DND-41 (cell line): ENCODE measurements at regions not wholly inside any gene's neighbourhood (a gene's known extent, or its start where the extent isn't known, plus 50 kb on each side); places are given as distances from the start of the nearest gene placed in this dataset.

Experiments used
- ATAC-seq: fragments of 200-7000 bp; cut with Tn5 transposase; 3 replicates; pipeline ENCODE4 v1.9.1; 2021; ENCODE audit warnings: low read depth; ENCODE audit not compliant: insufficient read depth
- DNase-seq: peaks from one replicate; pipeline ENCODE4 v3.0.0-alpha.2; 2020
- H2AFZ ChIP-seq: 2 replicates; pipeline ENCODE4 v1.6.0; 2012; ENCODE audit warnings: low read depth, low read length
- H3K27ac ChIP-seq: 2 replicates; pipeline ENCODE4 v1.5.1; 2012; ENCODE audit warnings: low read length, inconsistent platforms
- H3K27me3 ChIP-seq: fragments of 200-600 bp; sonication (generic); 2 replicates; pipeline ENCODE4 v1.6.0; 2012; ENCODE audit warnings: low read length, mild to moderate bottlenecking, inconsistent platforms; ENCODE audit not compliant: insufficient read depth, poor library complexity
- H3K36me3 ChIP-seq: 2 replicates; pipeline ENCODE4 v1.5.1; 2012; ENCODE audit warnings: low read length, inconsistent platforms; ENCODE audit not compliant: insufficient read depth
- H3K4me1 ChIP-seq: 2 replicates; pipeline ENCODE4 v1.5.1; 2012; ENCODE audit warnings: mild to moderate bottlenecking, low read length; ENCODE audit not compliant: insufficient read depth
- H3K4me2 ChIP-seq: 2 replicates; pipeline ENCODE4 v1.6.0; 2012; ENCODE audit warnings: mild to moderate bottlenecking, moderate library complexity, low read length, inconsistent platforms; ENCODE audit not compliant: insufficient read depth
- H3K4me3 ChIP-seq, 2 experiments: fragments of 200-600 bp in 1 of 2; shearing (Covaris generic) in 1 of 2; 2 replicates each; pipeline ENCODE4 v1.5.1; 2012 to 2016; ENCODE audit warnings: inconsistent platforms in 2 of 2, low read length in 2 of 2, mild to moderate bottlenecking in 2 of 2, low read depth in 1 of 2, moderate library complexity in 1 of 2
- H3K79me2 ChIP-seq: 2 replicates; pipeline ENCODE4 v1.6.0; 2012; ENCODE audit warnings: low read length, inconsistent platforms; ENCODE audit not compliant: insufficient read depth
- H3K9ac ChIP-seq: 2 replicates; pipeline ENCODE4 v1.6.0; 2012; ENCODE audit warnings: low read depth, mild to moderate bottlenecking, inconsistent platforms, low read length, moderate library complexity
- H3K9me3 ChIP-seq: 2 replicates; pipeline ENCODE4 v1.5.1; 2012; ENCODE audit warnings: low read length, moderate library complexity, mild to moderate bottlenecking, inconsistent platforms; ENCODE audit not compliant: insufficient read depth, severe bottlenecking
- H4K20me1 ChIP-seq: 2 replicates; pipeline ENCODE4 v1.6.0; 2012; ENCODE audit warnings: low read length; ENCODE audit not compliant: insufficient read depth
- EZH2 ChIP-seq: IDR thresholded peaks from 3 replicates; pipeline ENCODE4 v1.6.1; 2012; ENCODE audit warnings: borderline replicate concordance, low read depth, mild to moderate bottlenecking, moderate library complexity, low read length, inconsistent platforms; ENCODE audit not compliant: severe bottlenecking
- TF ChIP-seq, protein P1 (sequence below): IDR thresholded peaks from 2 replicates; pipeline ENCODE4 v1.5.1; 2012; ENCODE audit warnings: borderline replicate concordance, low read length, moderate library complexity, mild to moderate bottlenecking; ENCODE audit not compliant: poor library complexity, severe bottlenecking; ENCODE audit errors: extremely low read depth

DNA sequence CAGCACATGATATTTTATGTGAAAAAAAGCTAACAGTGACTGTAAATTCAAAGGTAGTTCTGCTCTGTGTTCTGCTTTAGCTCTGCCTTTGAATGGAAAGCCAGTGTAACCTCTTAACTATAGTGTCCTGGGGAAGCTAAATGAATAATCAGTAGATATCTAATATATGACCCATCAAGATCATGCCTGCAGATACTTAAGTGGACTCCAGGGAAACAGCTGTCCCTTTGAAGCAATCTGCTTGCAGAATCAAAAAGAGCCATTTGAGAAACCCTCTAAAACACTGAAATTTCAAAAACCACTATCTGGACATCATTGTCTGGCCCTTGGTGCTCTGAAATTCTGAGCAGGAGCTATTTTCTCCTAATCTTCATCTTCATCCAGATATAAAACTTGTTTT lies 104.2 kb upstream of the ADGRL4 start:
- no peak for TF ChIP-seq EZH2
- TF ChIP-seq, protein P1, sequence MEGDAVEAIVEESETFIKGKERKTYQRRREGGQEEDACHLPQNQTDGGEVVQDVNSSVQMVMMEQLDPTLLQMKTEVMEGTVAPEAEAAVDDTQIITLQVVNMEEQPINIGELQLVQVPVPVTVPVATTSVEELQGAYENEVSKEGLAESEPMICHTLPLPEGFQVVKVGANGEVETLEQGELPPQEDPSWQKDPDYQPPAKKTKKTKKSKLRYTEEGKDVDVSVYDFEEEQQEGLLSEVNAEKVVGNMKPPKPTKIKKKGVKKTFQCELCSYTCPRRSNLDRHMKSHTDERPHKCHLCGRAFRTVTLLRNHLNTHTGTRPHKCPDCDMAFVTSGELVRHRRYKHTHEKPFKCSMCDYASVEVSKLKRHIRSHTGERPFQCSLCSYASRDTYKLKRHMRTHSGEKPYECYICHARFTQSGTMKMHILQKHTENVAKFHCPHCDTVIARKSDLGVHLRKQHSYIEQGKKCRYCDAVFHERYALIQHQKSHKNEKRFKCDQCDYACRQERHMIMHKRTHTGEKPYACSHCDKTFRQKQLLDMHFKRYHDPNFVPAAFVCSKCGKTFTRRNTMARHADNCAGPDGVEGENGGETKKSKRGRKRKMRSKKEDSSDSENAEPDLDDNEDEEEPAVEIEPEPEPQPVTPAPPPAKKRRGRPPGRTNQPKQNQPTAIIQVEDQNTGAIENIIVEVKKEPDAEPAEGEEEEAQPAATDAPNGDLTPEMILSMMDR, result no peak
- DNase-seq (no peak), ATAC-seq (no peak)
- Histone ChIP-seq H4K20me1 (no peaks in the 10 kb centered on the region), H3K4me3 (no peak overlapping the region), H3K9ac (no peak overlapping the region), H3K27me3 (no peaks in the 10 kb centered on the region), H3K27ac (no peak overlapping the region), H3K4me2 (no peak overlapping the region), H3K9me3 (no peaks in the 10 kb centered on the region), H3K79me2 (no peaks in the 10 kb centered on the region), H2AFZ (no peak overlapping the region), H3K4me1 (no peaks in the 10 kb centered on the region), H3K36me3 (no peaks in the 10 kb centered on the region)

DNA sequence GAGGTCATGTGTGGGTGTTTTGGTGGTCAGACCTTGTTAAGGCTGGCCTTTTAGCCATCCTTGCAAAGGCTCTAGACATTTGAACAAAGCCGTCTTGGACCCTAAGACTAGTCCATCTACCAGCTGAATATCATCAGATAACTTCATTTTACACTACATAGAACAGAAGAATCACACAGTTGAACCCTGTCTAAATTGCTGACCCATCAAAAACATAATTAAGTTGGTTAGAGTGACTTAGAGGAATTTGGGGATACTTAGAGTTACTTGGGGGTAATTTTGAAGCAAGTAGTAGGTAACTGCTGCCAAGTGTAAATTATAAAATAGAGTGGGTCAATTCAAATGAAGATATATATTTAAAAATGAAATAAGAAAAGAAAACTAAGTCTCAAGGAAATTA lies 102.9 kb upstream of the ADGRL4 start:
- H3K79me2 ChIP-seq, result no peaks in the 10 kb centered on the region
- ATAC-seq (no peak), DNase-seq (no peak)
- H2AFZ ChIP-seq, result no peak overlapping the region
- no peaks in the 10 kb centered on the region for H3K4me1 ChIP-seq
- TF ChIP-seq, protein P1, result no peak
- no peak for TF ChIP-seq EZH2
- H4K20me1 ChIP-seq, result no peaks in the 10 kb centered on the region
- no peak overlapping the region for H3K27ac ChIP-seq
- H3K9me3 ChIP-seq, result no peaks in the 10 kb centered on the region
- H3K4me2 ChIP-seq, result no peak overlapping the region
- no peaks in the 10 kb centered on the region for H3K36me3 ChIP-seq
- no peaks in the 10 kb centered on the region for H3K27me3 ChIP-seq
- no peak overlapping the region for H3K9ac ChIP-seq
- no peak overlapping the region for H3K4me3 ChIP-seq

DNA sequence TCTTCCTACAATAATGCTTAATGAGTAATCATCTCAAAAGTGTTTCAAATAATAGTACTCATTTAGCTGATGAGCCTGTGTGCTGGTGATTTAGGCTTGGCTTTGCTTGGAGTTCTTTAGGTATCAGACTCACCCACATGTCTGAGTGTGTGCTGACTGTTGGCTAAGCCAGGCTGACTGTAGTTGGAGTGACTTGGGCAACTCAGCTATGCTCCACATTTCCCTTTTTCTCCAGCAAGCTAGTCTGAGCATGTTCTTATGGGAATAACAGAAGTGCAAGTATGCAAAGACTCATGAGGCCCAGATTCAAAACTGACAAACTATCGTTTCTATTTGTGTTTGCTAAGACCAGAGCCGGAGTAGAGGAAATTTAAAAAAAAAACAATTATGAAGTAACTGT lies 99.0 kb upstream of the ADGRL4 start:
- Histone ChIP-seq H3K27me3 (no peaks in the 10 kb centered on the region), H3K9me3 (no peaks in the 10 kb centered on the region), H3K4me1 (no peaks in the 10 kb centered on the region), H2AFZ (no peak overlapping the region), H3K27ac (no peak overlapping the region), H3K36me3 (no peaks in the 10 kb centered on the region), H4K20me1 (no peaks in the 10 kb centered on the region), H3K79me2 (no peaks in the 10 kb centered on the region), H3K4me3 (no peak overlapping the region), H3K4me2 (no peak overlapping the region), H3K9ac (no peak overlapping the region)
- no peak for ATAC-seq
- TF ChIP-seq, protein P1, result no peak
- no peak for TF ChIP-seq EZH2
- DNase-seq, result no peak

DNA sequence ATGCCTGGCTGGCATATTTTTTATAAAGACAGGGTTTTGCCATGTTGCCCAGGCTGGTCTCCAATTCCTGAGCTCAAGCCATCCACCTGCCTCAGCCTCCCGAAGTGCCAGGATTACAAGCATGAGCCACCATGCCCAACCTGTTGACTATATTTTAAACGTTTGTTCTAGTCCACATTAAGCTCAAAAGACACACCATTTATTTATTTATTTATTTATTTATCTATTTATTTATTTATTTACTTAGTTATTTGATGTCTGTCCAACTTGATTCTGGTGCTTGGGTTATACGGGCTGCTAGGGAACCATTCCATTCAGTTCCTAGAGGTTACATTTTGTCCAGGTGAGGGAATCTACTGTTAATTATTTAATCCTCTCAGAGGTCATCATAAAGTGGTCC lies 98.1 kb upstream of the ADGRL4 start:
- H3K4me1 ChIP-seq, result no peaks in the 10 kb centered on the region
- TF ChIP-seq, protein P1, result no peak
- no peak for TF ChIP-seq EZH2
- no peak overlapping the region for H3K4me2 ChIP-seq
- no peak overlapping the region for H3K4me3 ChIP-seq
- no peak overlapping the region for H3K9ac ChIP-seq
- no peak for DNase-seq
- no peak overlapping the region for H3K27ac ChIP-seq
- H3K27me3 ChIP-seq, result no peaks in the 10 kb centered on the region
- no peaks in the 10 kb centered on the region for H3K79me2 ChIP-seq
- H4K20me1 ChIP-seq, result no peaks in the 10 kb centered on the region
- no peak overlapping the region for H2AFZ ChIP-seq
- H3K36me3 ChIP-seq, result no peaks in the 10 kb centered on the region
- H3K9me3 ChIP-seq, result no peaks in the 10 kb centered on the region
- ATAC-seq, result no peak
